ENCODE measurements at regions not wholly inside any gene's neighbourhood (a gene's known extent, or its start where the extent isn't known, plus 50 kb on each side); places are given as distances from the start of the nearest gene placed in this dataset.

DNA sequence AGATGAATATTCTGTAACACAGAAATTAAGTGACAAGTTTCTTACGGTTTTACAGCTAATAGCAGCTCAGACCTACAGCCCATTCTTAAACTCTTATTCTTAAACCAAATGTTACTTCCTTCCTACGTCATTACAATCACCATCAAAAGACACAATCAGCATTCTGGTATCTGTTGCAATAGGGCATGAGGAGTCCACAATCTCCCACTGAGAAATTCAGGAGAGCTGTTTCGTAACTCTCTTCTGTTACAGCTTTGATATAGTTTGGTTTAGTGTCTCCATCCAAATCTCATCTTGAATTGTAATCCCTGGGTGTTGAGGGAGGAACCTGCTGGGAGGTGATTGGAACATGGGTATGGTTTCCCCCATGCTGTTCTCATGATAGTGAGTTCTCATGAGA is 163.4 kb downstream of the GAS1 start:
- Histone ChIP-seq H3K27me3 (ENCODE audit: control insufficient read depth in 3 of 3, insufficient read depth in 3 of 3, low read length in 3 of 3) (no peaks in the 10 kb centered on the region), H3K27ac (ENCODE audit: low read depth in 1 of 3, low read length in 2 of 3) (no peak overlapping the region), H3K4me1 (ENCODE audit: control insufficient read depth in 3 of 3, insufficient read depth in 2 of 3, low read depth in 1 of 3, low read length in 2 of 3) (no peaks in the 10 kb centered on the region), H3K4me3 (ENCODE audit: low read depth in 1 of 3, low read length in 3 of 3) (no peak overlapping the region), H3K9me3 (ENCODE audit: control insufficient read depth in 2 of 2, insufficient read depth in 1 of 2, low read depth in 1 of 2, low read length in 1 of 2) (no peaks in the 10 kb centered on the region), H3K36me3 (ENCODE audit: control insufficient read depth in 3 of 3, insufficient read depth in 2 of 3, low read depth in 1 of 3, low read length in 3 of 3) (no peaks in the 10 kb centered on the region)
- WGBS, 3 donors = 80 to 83% (median 80%) methylated on average over 3 of the region's 3 CpGs
- no peak for FAIRE-seq
- DNase-seq = no peak

DNA sequence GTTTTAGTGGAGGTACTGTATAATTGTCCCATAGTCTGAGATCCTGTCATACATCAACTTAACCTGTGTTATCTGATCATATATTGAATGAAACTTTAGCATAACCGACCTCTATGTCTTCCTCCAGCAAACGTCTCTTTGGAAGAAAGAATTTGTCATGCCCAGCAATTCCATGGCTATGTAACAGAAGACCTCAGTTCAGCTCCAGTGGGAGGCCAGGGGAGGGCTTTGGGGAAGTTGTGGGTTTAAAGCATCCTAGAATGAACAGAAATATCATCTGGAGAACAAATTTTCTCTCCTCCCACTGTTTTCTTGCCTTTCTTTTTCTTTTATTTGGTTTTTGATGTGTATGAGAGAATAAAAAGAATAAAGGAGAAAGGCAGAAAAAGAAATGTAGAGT is 164.5 kb downstream of the GAS1 start:
- Histone ChIP-seq H3K4me1 (ENCODE audit: control insufficient read depth in 3 of 3, insufficient read depth in 2 of 3, low read depth in 1 of 3, low read length in 2 of 3) (no peaks in the 10 kb centered on the region), H3K9me3 (ENCODE audit: control insufficient read depth in 2 of 2, insufficient read depth in 1 of 2, low read depth in 1 of 2, low read length in 1 of 2) (no peaks in the 10 kb centered on the region), H3K36me3 (ENCODE audit: control insufficient read depth in 3 of 3, insufficient read depth in 2 of 3, low read depth in 1 of 3, low read length in 3 of 3) (no peaks in the 10 kb centered on the region), H3K4me3 (ENCODE audit: low read depth in 1 of 3, low read length in 3 of 3) (no peak overlapping the region), H3K27me3 (ENCODE audit: control insufficient read depth in 3 of 3, insufficient read depth in 3 of 3, low read length in 3 of 3) (no peaks in the 10 kb centered on the region), H3K27ac (ENCODE audit: low read depth in 1 of 3, low read length in 2 of 3) (no peak overlapping the region)
- 75 to 88% (median 88%) methylated on average over 2 of the region's 2 CpGs for WGBS, 3 donors
- FAIRE-seq (no peak), DNase-seq (no peak)

DNA sequence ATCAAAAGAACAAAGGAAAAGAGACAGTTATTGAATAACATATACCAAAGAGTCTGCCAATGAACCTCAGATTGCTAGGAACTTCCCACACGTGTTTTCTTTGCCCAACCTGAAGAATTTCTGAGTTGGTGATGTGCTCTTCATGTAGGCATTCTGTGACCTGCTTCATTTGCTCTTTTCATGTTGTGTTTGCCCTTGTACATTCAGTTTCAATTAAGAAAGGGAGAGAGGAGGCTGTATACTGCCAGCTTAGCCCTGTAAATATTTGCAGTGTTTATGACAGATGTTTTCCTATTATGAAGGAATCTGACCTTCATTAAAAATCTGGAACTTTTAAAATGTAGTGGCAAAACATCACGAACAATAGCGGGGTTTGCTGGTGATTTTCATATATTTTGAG is 168.5 kb downstream of the GAS1 start:
- Histone ChIP-seq H3K4me1 (ENCODE audit: control insufficient read depth in 3 of 3, insufficient read depth in 2 of 3, low read depth in 1 of 3, low read length in 2 of 3) (no peaks in the 10 kb centered on the region), H3K27ac (ENCODE audit: low read depth in 1 of 3, low read length in 2 of 3) (no peak overlapping the region), H3K36me3 (ENCODE audit: control insufficient read depth in 3 of 3, insufficient read depth in 2 of 3, low read depth in 1 of 3, low read length in 3 of 3) (no peaks in the 10 kb centered on the region), H3K4me3 (ENCODE audit: low read depth in 1 of 3, low read length in 3 of 3) (no peak overlapping the region), H3K27me3 (ENCODE audit: control insufficient read depth in 3 of 3, insufficient read depth in 3 of 3, low read length in 3 of 3) (no peaks in the 10 kb centered on the region), H3K9me3 (ENCODE audit: control insufficient read depth in 2 of 2, insufficient read depth in 1 of 2, low read depth in 1 of 2, low read length in 1 of 2) (no peaks in the 10 kb centered on the region)
- no peak for FAIRE-seq
- WGBS, 3 donors = 63 to 81% (median 78%) methylated on average over 3 of the region's 3 CpGs
- no peak for DNase-seq

DNA sequence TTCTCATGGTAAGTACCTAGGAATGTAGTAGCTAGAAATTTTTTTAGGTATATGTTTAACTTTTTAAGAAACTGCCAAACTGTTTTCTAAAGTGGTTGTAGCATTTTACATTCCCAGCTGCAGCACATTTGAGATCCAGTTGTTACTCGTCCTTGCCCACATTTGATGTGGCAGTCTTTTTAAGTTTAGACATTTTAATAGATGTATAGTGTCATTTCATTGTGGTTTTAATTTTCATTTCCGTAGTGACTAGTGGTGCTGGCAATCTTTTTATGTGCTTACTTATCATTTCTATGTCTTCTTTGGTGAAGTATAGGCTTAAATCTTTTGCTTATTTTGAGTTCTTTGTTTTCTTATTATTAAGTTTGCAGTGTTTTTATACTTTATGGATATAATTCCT is 171.6 kb downstream of the GAS1 start:
- FAIRE-seq = no peak
- 74 to 82% (median 79%) methylated on average over 2 of the region's 2 CpGs for WGBS, 3 donors
- no peak overlapping the region for H3K4me3 ChIP-seq (ENCODE audit: low read depth in 1 of 3, low read length in 3 of 3)

DNA sequence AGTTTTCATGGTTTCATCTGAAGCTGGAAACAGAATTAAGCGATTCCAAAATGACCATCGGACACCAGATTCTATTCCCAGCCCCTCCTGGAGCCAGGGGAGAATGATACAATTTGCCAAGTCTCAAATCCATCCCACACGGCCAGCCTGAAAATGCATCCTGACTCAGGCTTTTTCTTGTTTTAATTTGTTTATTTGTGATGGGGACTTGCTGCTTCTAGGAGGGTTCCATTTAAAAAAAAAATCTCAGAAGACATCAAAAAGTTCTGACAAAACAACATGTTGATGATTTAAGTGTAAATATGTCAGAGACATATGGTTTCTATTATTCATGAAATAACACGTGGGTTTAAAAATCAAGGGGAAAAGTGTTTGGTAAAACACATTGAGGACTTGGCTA is 173.2 kb downstream of the GAS1 start:
- 64 to 88% (median 77%) methylated on average over 4 of the region's 4 CpGs for WGBS, 3 donors
- no peaks in the 10 kb centered on the region for H3K9me3 ChIP-seq (ENCODE audit: control insufficient read depth in 2 of 2, insufficient read depth in 1 of 2, low read depth in 1 of 2, low read length in 1 of 2)
- FAIRE-seq (no peak), DNase-seq (no peak)
- H3K36me3 ChIP-seq (ENCODE audit: control insufficient read depth in 3 of 3, insufficient read depth in 2 of 3, low read depth in 1 of 3, low read length in 3 of 3) = no peaks in the 10 kb centered on the region
- no peaks in the 10 kb centered on the region for H3K4me1 ChIP-seq (ENCODE audit: control insufficient read depth in 3 of 3, insufficient read depth in 2 of 3, low read depth in 1 of 3, low read length in 2 of 3)
- H3K27me3 ChIP-seq (ENCODE audit: control insufficient read depth in 3 of 3, insufficient read depth in 3 of 3, low read length in 3 of 3) = no peaks in the 10 kb centered on the region
- no peak overlapping the region for H3K4me3 ChIP-seq (ENCODE audit: low read depth in 1 of 3, low read length in 3 of 3)
- no peak overlapping the region for H3K27ac ChIP-seq (ENCODE audit: low read depth in 1 of 3, low read length in 2 of 3)

More for the DNA sequence above, 171.6 kb downstream of the GAS1 start:
- H3K27me3 ChIP-seq (ENCODE audit: control insufficient read depth in 3 of 3, insufficient read depth in 3 of 3, low read length in 3 of 3) = no peaks in the 10 kb centered on the region
- no peaks in the 10 kb centered on the region for H3K9me3 ChIP-seq (ENCODE audit: control insufficient read depth in 2 of 2, insufficient read depth in 1 of 2, low read depth in 1 of 2, low read length in 1 of 2)
- H3K27ac ChIP-seq (ENCODE audit: low read depth in 1 of 3, low read length in 2 of 3) = no peak overlapping the region
- no peaks in the 10 kb centered on the region for H3K4me1 ChIP-seq (ENCODE audit: control insufficient read depth in 3 of 3, insufficient read depth in 2 of 3, low read depth in 1 of 3, low read length in 2 of 3)
- no peak for DNase-seq
- no peaks in the 10 kb centered on the region for H3K36me3 ChIP-seq (ENCODE audit: control insufficient read depth in 3 of 3, insufficient read depth in 2 of 3, low read depth in 1 of 3, low read length in 3 of 3)

DNA sequence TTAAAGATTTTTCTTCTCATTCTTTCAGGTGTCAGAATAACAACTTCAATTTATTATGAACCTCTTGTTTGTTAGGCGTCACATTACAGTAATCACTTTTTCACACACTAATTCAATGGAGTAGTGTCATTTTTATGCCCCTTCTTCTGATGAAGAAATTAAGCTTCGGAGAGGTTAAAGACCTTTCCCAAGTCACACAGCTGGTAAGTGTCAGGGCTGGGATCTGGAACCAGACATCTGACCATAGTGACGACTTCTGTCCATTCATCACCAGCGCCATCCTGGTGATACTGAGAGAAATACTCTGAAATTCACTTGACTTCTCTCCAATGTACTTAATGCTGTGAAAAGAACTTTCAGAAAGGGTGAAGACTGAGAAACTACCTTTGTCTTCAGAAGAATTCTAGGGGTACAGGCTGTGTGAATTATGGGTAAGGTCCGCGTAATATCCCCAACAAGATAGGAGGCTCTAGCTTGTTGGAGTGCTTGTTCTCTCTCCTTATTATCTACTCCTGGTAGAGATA is 173.8 kb downstream of the GAS1 start:
- FAIRE-seq = no peak

DNA sequence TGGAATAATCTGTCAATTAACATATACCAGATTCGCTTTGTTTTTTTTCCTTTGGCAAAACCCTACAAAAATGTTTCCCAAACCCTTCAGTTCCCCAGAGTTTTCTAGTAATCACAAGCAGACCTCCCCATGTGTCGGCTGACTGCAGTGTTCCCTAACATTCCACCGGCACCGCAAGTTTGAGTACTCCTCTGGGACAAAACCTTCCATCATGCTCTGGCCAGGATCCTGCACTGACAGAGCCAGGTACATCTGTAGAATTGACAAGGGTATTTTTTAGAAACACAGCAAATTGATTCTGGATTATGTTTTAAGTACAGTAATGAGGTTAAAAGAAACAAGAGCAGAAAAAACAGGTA is 174.7 kb downstream of the GAS1 start:
- Histone ChIP-seq H3K4me3 (ENCODE audit: low read depth in 1 of 3, low read length in 3 of 3) (no peak overlapping the region), H3K9me3 (ENCODE audit: control insufficient read depth in 2 of 2, insufficient read depth in 1 of 2, low read depth in 1 of 2, low read length in 1 of 2) (no peaks in the 10 kb centered on the region), H3K27me3 (ENCODE audit: control insufficient read depth in 3 of 3, insufficient read depth in 3 of 3, low read length in 3 of 3) (no peaks in the 10 kb centered on the region), H3K4me1 (ENCODE audit: control insufficient read depth in 3 of 3, insufficient read depth in 2 of 3, low read depth in 1 of 3, low read length in 2 of 3) (no peaks in the 10 kb centered on the region), H3K27ac (ENCODE audit: low read depth in 1 of 3, low read length in 2 of 3) (no peak overlapping the region), H3K36me3 (ENCODE audit: control insufficient read depth in 3 of 3, insufficient read depth in 2 of 3, low read depth in 1 of 3, low read length in 3 of 3) (no peaks in the 10 kb centered on the region)
- WGBS, 3 donors = 72 to 92% (median 89%) methylated on average over 4 of the region's 4 CpGs
- no peak for FAIRE-seq
- no peak for DNase-seq

More for the DNA sequence above, 173.8 kb downstream of the GAS1 start:
- Histone ChIP-seq H3K4me1 (ENCODE audit: control insufficient read depth in 3 of 3, insufficient read depth in 2 of 3, low read depth in 1 of 3, low read length in 2 of 3) (no peaks in the 10 kb centered on the region), H3K36me3 (ENCODE audit: control insufficient read depth in 3 of 3, insufficient read depth in 2 of 3, low read depth in 1 of 3, low read length in 3 of 3) (no peaks in the 10 kb centered on the region), H3K27me3 (ENCODE audit: control insufficient read depth in 3 of 3, insufficient read depth in 3 of 3, low read length in 3 of 3) (no peaks in the 10 kb centered on the region), H3K9me3 (ENCODE audit: control insufficient read depth in 2 of 2, insufficient read depth in 1 of 2, low read depth in 1 of 2, low read length in 1 of 2) (no peaks in the 10 kb centered on the region), H3K27ac (ENCODE audit: low read depth in 1 of 3, low read length in 2 of 3) (no peak overlapping the region), H3K4me3 (ENCODE audit: low read depth in 1 of 3, low read length in 3 of 3) (no peak overlapping the region)
- WGBS, 3 donors = 81 to 94% (median 91%) methylated on average over 6 of the region's 6 CpGs
- DNase-seq = no peak

DNA sequence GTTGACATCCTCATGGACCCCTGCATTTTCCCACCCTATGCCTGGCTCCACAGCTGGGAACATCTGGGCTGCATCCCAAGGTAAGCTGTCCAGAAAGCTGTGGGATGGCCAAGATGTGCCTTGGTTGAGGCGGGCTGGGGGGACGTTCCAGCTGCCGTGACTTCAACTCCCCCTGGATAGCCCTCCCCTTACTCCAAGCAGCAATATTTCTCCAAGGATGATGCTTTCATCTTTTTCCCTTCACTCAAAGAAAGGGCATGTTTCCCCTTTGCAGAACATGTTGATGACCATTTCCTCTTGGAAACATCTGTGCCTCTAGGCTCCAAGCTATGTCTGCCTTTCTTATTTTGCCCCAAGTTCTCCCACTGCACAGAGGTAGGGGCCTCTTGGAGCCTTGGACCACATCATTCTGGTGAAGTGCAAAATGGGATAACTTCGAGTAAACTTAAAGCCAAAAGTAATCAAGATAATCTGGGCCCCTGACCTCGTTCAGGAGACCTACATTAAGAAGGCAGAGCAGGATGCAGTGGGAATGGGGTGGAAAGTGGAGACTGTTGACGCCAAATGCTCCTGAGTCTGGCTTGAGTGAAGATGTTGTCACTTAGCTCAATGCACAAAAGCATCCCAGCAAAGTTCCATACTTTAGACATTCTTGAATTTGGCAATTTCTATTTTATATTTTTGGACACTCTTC is 175.2 kb downstream of the GAS1 start:
- WGBS, 3 donors = 77 to 83% (median 80%) methylated on average over 6 of the region's 6 CpGs

DNA sequence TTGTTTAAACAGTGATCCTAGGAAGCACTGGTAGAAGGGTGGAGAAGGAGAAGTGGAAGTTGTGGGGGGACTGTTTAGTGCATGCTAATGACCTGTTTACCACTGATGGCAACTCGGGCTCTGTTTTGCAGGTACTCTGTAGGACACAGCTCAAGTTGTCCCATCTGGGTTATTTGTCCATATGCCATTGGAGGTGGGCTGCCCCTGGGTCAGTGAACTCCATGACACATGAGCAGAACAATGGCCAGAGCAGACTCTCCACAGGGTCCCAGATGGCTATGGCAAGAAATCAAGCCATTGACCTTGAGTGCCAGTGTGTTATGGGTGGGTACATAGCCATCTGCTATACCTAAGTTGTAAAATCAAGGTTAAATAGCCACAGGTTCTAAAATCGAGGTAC is 175.9 kb downstream of the GAS1 start:
- H3K4me3 ChIP-seq (ENCODE audit: low read depth in 1 of 3, low read length in 3 of 3) = no peak overlapping the region
- no peak for FAIRE-seq
- 53 to 71% (median 61%) methylated on average over 2 of the region's 2 CpGs for WGBS, 3 donors

More for the DNA sequence above, 175.2 kb downstream of the GAS1 start:
- FAIRE-seq (no peak), DNase-seq (no peak)
- no peaks in the 10 kb centered on the region for H3K27me3 ChIP-seq (ENCODE audit: control insufficient read depth in 3 of 3, insufficient read depth in 3 of 3, low read length in 3 of 3)
- H3K4me1 ChIP-seq (ENCODE audit: control insufficient read depth in 3 of 3, insufficient read depth in 2 of 3, low read depth in 1 of 3, low read length in 2 of 3) = peaks cover 0 to 4% (median 0%) of the 10 kb centered on the region in 3 donors
- no peak overlapping the region for H3K27ac ChIP-seq (ENCODE audit: low read depth in 1 of 3, low read length in 2 of 3)
- no peaks in the 10 kb centered on the region for H3K36me3 ChIP-seq (ENCODE audit: control insufficient read depth in 3 of 3, insufficient read depth in 2 of 3, low read depth in 1 of 3, low read length in 3 of 3)
- H3K9me3 ChIP-seq (ENCODE audit: control insufficient read depth in 2 of 2, insufficient read depth in 1 of 2, low read depth in 1 of 2, low read length in 1 of 2) = no peaks in the 10 kb centered on the region
- H3K4me3 ChIP-seq (ENCODE audit: low read depth in 1 of 3, low read length in 3 of 3) = no peak overlapping the region

More for the DNA sequence above, 175.9 kb downstream of the GAS1 start:
- H3K4me1 ChIP-seq (ENCODE audit: control insufficient read depth in 3 of 3, insufficient read depth in 2 of 3, low read depth in 1 of 3, low read length in 2 of 3) = peaks cover 0 to 9% (median 0%) of the 10 kb centered on the region in 3 donors
- no peaks in the 10 kb centered on the region for H3K27me3 ChIP-seq (ENCODE audit: control insufficient read depth in 3 of 3, insufficient read depth in 3 of 3, low read length in 3 of 3)
- H3K9me3 ChIP-seq (ENCODE audit: control insufficient read depth in 2 of 2, insufficient read depth in 1 of 2, low read depth in 1 of 2, low read length in 1 of 2) = no peaks in the 10 kb centered on the region
- no peaks in the 10 kb centered on the region for H3K36me3 ChIP-seq (ENCODE audit: control insufficient read depth in 3 of 3, insufficient read depth in 2 of 3, low read depth in 1 of 3, low read length in 3 of 3)
- no peak for DNase-seq
- H3K27ac ChIP-seq (ENCODE audit: low read depth in 1 of 3, low read length in 2 of 3) = no peak overlapping the region

Measured in small intestine (tissue), 7 donors.